ENCODE measurements at regions not wholly inside any gene's neighbourhood (a gene's known extent, or its start where the extent isn't known, plus 50 kb on each side); places are given as distances from the start of the nearest gene placed in this dataset.
"Not testable (repeated sequence)": the region's sequence is repeated elsewhere in the genome, so short reads cannot be mapped to it uniquely, and the experiment has no call there.

DNA sequence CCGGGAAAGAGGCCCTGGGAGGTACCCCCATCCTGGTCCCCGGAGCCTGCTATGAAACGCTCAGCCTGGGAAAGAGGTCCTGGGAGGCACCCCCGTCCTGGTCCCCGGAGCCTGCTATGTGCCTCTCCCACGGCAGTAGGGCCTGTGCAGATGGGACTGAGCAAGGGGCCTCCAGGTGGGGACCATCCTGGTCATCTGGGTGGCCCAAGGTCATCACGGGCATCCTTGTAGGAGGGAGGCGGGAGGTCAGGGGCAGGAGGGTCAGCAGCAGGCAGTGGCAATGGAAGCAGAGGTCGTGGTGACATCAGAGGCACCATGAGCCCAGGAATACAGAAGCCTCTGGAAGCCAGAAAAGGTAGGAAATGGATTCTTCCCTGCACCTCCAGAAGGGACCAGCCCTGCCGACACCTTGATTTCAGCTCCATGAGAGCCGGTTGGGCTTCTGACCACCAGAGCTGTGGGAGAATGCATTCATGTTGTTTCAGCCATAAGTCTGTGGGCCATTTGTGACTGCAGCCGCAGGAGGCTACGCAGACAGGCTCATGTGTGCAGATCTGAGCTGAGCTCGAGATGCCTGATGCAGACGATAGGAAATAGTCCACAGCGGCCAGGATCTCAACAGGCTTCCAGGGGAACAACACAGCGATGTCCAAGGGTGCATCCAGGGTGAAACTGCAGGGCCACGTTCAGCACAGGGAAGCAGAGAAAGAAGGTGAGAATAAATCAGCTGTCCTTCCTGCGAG, 190.7 kb downstream of the LAT start:
- not testable (repeated sequence) for H3K4me1 ChIP-seq; H3K9me3 ChIP-seq (replicated peaks); DNase-seq; H3K27me3 ChIP-seq; H3K4me3 ChIP-seq; H3K36me3 ChIP-seq; H3K27ac ChIP-seq

DNA sequence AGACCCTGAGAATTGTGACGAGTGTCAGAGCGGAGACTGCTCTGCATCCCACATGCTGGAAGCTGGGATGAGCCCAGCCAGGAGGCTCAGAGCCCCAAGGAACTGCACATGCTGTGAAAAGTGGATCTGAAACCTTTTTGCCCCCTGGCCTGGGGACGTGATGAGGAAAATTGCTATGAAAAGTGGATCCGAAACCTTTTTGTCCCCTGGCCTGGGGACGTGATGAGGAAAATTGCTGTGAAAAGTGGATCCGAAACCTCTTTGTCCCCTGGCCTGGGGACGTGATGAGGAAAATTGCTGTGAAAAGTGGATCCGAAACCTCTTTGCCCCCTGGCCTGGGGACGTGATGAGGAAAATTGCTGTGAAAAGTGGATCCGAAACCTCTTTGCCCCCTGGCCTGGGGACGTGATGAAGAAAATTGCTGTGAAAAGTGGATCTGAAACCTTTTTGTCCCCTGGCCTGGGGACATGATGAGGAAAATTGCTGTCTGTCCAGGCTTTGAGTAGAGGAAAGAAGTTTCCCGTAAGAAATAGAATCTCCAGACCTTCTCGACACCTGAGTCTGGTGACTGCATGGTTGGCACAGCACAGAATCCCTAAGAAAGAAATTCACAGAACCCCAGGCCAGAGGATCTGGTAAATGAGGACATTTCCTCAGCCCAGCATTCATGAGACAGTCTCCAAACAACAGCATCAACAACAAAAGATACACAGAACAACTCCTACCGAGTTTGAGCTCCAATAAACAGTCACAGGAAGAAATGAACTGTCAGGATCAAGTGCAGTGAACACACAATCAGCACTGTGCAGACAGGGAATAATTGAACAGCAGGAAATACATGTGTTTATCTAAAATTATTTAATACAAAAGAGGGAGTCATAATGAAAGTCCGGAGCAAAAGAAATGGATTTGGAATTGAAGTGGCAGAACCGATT, 188.8 kb downstream of the LAT start:
- H3K9me3 ChIP-seq (replicated peaks); H3K27me3 ChIP-seq; H3K36me3 ChIP-seq; H3K27ac ChIP-seq; H3K4me3 ChIP-seq; DNase-seq: not testable (repeated sequence)
- H3K4me1 ChIP-seq = peaks cover 11% of the 10 kb centered on the region

DNA sequence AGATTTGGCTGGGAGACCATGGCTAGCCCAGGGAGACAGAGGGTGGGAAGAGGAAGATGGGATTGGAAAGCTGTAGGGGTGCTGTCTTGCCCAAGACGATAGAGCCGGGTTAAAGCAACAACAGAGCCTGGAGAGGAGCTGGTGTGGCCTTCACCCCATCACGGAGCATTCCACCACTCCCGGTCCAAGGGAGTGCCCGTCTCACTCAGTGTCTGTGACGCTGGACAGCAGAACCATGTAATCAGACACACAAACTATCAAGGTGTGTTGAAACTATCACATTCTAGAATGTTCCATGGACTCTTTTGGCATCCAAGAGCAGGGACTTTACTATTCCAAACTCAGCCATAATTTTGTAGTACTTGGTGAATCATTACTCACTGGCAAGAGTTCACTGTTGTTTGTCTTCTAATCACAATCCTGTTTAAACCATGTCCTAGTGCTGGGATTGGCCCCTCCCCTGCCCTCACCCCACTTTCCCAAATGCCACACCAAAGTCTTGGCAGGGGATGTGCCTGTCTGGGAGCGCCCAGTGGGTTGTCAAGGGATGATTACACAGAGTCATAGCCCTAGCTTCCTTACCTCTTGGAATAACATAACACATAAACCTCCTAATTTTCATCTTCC, 187.4 kb downstream of the LAT start:
- not testable (repeated sequence) for H3K27me3 ChIP-seq; H3K9me3 ChIP-seq (replicated peaks); H3K27ac ChIP-seq; H3K36me3 ChIP-seq; H3K4me3 ChIP-seq; DNase-seq
- H3K4me1 ChIP-seq = peaks cover 15% of the 10 kb centered on the region

DNA sequence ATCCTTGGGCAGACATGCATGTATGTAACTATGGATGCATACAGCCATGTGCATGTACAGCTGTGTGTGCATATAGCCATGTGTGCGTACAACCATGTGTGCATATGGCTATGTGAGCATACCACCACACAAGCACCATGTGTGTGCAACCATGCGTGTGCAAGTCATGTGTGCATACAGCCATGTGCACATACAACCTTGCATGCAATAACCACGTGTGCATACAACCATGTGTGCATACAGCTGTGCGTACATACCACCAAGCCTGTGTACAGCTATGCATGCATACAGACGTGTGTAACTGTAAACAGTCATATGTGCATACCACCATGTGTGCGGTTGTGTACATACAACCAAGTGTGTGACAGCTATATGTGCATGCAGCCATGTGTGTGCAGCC, 186.4 kb downstream of the LAT start:
- peaks cover 15% of the 10 kb centered on the region for H3K4me1 ChIP-seq
- not testable (repeated sequence) for H3K4me3 ChIP-seq; H3K9me3 ChIP-seq (replicated peaks); H3K36me3 ChIP-seq; DNase-seq; H3K27me3 ChIP-seq
- H3K27ac ChIP-seq = peak overlapping the region; percentile 71

DNA sequence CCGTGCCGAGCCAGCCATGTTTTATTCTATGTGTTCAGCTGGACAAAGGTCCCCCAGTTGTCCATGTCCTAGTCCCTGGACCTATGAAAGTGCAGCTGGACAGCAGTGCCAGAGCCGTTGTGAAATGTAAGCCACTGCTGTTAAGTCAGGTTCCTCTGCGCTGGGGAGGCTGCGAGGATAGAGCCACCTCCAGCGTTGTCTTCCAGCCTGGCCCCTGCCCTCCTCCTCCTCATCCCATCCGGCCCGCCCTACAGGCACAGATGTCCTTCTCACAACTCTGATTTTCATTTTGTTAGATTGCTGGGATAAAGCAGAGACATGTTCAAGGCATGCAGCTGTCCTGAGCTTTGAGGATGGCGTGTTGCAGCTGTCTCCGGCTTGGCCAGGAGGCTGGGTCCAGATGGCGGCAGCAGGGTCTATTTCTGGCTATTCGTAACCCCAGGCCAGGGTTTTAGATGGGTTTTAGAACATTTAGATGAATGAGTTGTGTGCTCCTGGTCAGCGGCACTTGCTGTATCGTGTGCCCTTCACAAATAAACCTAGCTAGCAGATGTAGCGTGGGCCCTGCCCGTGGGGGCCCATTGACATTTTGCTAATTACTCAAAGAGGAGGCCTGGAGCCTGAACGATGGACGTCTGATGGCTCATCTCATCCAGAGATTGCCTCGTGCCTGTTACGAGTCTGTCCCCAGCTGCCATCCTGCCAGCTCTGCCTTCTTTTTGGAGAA, 185.7 kb downstream of the LAT start:
- peak; percentile 79 to 83 for DNase-seq
- Histone ChIP-seq H3K4me1 (peaks cover 15% of the 10 kb centered on the region), H3K27ac (peak overlapping the region; percentile 71)
- H3K36me3 ChIP-seq; H3K9me3 ChIP-seq (replicated peaks); H3K27me3 ChIP-seq; H3K4me3 ChIP-seq: not testable (repeated sequence)

DNA sequence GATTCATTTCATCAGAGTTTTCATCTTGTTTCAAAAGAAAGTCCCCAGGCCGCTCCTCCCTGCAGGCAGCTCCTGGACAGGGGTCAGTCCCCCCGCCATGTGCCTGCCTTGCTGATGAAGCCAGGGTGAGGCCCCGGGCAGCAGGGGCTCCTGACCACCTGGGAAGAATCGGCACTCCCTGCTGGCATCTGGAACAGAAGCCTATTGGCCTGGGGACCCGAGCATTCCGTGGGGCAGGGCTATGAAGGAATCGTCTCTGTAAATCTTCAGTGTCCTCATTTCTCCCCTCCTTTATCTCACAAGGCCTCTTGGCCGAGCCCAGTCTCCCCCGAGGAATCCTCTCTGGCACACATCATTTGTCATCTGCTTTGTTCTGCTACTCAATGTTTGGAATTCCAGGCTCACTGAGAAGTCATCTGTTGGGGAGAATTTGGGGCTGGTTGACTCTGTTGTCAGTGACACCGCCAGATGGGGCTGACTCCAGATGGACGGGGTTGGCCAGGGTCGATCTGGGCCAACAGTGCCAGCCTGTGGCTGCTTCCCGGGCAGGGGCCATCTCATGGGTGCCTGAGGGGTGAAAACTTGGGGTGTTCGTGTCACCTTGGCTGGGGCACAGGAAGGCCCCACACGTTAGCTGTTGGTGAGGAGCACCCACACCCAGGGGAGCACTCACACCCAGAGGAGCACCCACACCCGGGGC, 184.6 kb downstream of the LAT start:
- H3K4me3 ChIP-seq; H3K27me3 ChIP-seq; H3K36me3 ChIP-seq; H3K9me3 ChIP-seq (replicated peaks): not testable (repeated sequence)
- Histone ChIP-seq H3K4me1 (peaks cover 15% of the 10 kb centered on the region), H3K27ac (peak overlapping the region; percentile 45)
- peak; percentile 35 to 38 for DNase-seq

DNA sequence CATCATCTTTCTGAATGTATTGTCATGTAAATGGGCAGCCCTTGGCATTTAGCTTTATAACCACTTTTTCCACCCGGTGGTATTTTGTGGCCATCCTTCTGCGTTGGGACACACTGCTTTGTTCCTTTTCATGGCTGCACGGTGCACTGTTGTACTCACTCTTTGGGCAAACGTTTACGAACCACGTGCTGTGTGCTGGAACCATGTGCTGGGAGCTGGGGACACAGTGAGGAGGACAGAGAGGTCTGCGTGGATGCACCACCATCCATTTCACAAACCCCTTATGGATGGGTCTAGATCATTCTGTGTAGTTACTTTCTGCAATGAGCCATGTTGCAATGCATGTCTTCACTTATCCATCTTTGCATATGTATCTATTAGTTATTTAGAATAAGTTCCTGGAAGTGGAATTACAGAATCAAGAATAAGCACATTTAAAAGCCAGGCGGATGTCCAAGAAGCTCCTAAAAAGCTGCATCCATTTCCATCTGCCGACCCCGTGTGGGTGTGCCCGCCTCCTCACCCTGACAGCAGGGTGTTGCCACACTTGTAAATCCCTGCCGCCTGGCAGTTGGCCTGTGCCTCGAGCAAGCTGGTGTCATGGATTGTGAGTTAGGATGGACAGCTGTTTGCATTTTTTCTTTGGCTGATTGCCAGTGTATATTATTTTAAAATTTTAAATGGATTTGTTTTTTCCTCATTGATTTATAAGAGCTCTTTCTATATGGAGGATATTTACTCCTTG, 183.8 kb downstream of the LAT start:
- H3K27ac ChIP-seq; H3K4me3 ChIP-seq; H3K36me3 ChIP-seq; H3K27me3 ChIP-seq; H3K9me3 ChIP-seq (replicated peaks): not testable (repeated sequence)
- peak; percentile 62 to 65 for DNase-seq
- peaks cover 15% of the 10 kb centered on the region for H3K4me1 ChIP-seq

DNA sequence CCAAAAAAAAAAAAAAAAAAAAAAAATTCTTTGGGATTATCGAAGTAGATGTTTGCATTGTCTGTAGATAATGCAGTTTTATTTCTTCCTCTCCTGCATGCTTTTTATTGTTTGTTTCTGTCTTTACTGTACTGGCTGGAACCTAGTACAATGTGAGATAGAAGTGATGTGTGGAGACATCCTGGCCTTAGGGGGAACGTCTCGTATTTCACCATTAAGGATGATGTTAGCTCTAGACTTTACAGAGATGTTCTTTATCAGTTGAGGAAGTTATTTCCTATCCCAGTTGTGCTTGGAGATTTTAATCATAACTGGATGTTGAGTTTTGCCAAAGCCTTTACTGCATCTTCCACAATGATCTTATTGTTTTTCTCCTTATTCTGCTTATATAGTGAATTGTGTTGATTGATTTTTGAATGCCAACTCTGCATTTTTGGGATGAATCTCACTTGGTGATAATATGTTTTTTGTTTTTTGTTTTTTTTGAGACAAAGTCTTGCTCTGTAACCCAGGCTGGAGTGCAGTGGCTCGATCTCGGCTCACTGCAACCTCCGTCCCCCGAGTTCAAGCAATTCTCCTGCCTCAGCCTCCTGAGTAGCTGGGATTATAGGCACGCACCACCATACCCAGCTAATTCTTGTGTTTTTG, 179.7 kb downstream of the LAT start:
- H3K36me3 ChIP-seq; H3K4me1 ChIP-seq; H3K4me3 ChIP-seq; H3K27ac ChIP-seq; DNase-seq; H3K9me3 ChIP-seq (replicated peaks); H3K27me3 ChIP-seq: not testable (repeated sequence)

DNA sequence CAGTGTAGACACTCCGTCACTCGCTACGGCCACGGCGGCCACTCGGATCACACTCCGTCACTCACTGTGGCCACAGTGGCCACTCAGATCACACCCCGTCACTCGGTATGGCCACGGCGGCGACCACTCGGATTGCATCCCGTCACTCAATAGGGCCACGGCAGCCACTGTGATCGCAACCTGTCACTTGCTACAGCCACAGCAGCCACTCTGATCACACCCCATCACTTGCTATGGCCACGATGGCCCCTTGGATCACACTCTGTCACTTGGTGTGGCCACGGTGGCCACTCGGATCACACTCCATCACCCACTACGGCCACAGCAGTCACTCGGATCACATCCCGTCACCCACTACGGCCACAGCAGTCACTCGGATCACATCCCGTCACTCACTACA, 175.3 kb downstream of the LAT start:
- not testable (repeated sequence) for H3K9me3 ChIP-seq (replicated peaks); H3K36me3 ChIP-seq; DNase-seq; H3K27ac ChIP-seq; H3K4me3 ChIP-seq; H3K4me1 ChIP-seq; H3K27me3 ChIP-seq

DNA sequence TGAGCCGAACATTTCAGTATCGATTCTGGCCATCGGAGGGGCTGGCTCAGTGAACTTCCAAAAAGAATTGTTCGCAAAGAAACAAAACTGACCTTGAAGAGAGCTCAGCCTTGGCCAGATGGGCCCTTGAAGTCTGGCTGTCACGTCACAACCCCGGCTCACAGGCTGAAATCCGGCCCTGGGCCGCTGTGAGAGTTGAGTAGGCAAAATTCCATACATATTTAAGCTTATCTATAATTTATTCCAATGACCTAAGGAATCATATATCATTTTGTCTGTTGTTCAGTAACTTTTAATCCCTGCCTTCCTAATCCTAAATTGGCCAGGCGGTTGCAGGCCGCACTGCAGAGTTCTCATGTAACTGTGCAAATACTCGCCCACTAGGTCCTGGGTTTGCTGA, 174.8 kb downstream of the LAT start:
- H3K36me3 ChIP-seq; H3K9me3 ChIP-seq (replicated peaks); DNase-seq; H3K4me3 ChIP-seq; H3K4me1 ChIP-seq; H3K27ac ChIP-seq; H3K27me3 ChIP-seq: not testable (repeated sequence)

DNA sequence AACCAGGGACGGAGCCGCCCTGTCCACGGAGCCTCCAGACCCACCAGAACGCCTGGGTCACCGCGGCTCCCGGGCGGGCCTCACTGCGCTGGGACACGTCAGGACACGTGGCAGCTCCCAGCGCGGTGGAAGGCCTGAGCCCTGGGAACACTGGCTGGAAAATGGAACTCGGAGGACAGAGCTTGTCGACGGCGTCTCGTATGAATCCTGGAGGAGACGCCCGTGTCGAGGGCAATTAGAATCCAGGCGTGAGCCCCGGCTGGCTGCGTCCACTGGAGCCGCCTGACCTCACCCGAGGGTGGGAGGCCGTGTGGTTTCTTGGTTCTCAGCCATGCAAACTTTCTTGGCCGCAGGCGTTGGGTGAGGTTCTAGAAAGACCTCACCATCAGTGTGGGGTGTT, 173.9 kb downstream of the LAT start:
- no peaks in the 10 kb centered on the region for H3K9me3 ChIP-seq (replicated peaks)
- H3K27ac ChIP-seq = no peak overlapping the region

DNA sequence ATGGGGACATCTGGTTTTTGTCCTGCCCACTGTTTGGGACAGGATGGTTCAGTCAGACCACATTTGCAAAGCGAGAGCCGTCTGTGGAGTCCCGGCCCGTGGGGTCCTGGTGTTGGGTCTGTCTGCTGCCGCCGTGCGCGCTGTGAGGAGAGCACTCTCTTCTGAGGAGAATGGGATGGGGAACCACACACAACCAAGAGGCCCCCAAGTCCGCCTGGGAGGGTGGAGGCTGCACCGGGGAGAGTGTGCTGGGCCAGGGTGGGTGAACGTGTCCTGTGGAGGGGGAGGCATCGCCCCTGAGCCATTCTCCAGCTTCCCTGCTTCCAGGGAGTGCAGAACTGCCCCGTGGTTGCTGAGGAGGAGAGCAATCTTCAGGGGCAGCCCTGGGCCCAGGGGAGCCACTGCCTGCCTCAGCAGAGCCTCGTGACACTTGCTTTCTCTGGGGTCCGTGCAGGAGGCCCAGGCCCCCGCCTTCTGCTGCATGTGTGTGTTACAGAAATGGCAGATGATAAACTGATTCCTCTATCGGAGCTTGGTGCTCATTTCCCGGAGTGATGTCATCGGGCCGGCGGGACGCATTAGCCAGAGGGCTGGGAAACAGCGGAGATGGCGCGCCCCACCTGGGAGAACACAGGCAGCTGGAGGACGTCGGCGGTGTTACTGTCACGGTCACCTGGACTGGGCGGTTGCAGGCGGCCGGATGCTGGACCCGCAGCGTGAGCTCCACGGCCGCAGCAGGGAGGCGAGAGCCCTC, 173.4 kb downstream of the LAT start:
- H3K27me3 ChIP-seq; DNase-seq; H3K9me3 ChIP-seq (replicated peaks); H3K36me3 ChIP-seq; H3K4me3 ChIP-seq; H3K27ac ChIP-seq; H3K4me1 ChIP-seq: not testable (repeated sequence)

More for the DNA sequence above, 173.9 kb downstream of the LAT start:
- no peak for DNase-seq
- Histone ChIP-seq H3K36me3 (no peaks in the 10 kb centered on the region), H3K4me1 (no peaks in the 10 kb centered on the region), H3K27me3 (no peaks in the 10 kb centered on the region), H3K4me3 (no peak overlapping the region)
